ENCODE measurements at regions not wholly inside any gene's neighbourhood (a gene's known extent, or its start where the extent isn't known, plus 50 kb on each side); places are given as distances from the start of the nearest gene placed in this dataset.

DNA sequence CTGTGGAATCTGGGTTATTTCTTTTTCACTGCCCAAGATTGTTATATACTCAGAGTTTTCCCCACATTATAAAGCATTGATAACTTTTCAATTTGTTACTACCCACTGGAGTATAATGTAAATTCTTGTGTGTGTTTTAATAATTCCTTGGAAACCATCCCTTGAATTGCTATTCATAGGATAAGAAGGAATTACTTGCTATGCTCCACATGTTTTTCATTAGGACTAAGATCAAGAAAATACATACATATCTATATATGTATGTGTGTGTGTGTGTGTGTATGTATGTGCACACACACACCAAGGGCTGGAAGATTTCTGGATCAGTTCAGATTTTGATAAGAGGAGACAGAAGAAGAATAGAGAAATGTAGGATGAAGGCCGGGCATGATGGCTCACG lies 206.4 kb upstream of the JADE1 start:
- TF ChIP-seq, protein P1, sequence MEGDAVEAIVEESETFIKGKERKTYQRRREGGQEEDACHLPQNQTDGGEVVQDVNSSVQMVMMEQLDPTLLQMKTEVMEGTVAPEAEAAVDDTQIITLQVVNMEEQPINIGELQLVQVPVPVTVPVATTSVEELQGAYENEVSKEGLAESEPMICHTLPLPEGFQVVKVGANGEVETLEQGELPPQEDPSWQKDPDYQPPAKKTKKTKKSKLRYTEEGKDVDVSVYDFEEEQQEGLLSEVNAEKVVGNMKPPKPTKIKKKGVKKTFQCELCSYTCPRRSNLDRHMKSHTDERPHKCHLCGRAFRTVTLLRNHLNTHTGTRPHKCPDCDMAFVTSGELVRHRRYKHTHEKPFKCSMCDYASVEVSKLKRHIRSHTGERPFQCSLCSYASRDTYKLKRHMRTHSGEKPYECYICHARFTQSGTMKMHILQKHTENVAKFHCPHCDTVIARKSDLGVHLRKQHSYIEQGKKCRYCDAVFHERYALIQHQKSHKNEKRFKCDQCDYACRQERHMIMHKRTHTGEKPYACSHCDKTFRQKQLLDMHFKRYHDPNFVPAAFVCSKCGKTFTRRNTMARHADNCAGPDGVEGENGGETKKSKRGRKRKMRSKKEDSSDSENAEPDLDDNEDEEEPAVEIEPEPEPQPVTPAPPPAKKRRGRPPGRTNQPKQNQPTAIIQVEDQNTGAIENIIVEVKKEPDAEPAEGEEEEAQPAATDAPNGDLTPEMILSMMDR (IDR thresholded peaks at IDR 0.05; ENCODE audit: insufficient read depth, low read length) = no peak
- no peak for TF ChIP-seq POLR2AphosphoS5 (IDR thresholded peaks at IDR 0.05; ENCODE audit: low read depth)
